ENCODE measurements at regions not wholly inside any gene's neighbourhood (a gene's known extent, or its start where the extent isn't known, plus 50 kb on each side); places are given as distances from the start of the nearest gene placed in this dataset.

- no peak for TF ChIP-seq GATA2 (IDR thresholded peaks at IDR 0.05; ENCODE audit: low read depth, low read length)
Observed at GRCh38 chr20:6558341-6558740, 209.1 kb upstream of the BMP2 start.

DNA sequence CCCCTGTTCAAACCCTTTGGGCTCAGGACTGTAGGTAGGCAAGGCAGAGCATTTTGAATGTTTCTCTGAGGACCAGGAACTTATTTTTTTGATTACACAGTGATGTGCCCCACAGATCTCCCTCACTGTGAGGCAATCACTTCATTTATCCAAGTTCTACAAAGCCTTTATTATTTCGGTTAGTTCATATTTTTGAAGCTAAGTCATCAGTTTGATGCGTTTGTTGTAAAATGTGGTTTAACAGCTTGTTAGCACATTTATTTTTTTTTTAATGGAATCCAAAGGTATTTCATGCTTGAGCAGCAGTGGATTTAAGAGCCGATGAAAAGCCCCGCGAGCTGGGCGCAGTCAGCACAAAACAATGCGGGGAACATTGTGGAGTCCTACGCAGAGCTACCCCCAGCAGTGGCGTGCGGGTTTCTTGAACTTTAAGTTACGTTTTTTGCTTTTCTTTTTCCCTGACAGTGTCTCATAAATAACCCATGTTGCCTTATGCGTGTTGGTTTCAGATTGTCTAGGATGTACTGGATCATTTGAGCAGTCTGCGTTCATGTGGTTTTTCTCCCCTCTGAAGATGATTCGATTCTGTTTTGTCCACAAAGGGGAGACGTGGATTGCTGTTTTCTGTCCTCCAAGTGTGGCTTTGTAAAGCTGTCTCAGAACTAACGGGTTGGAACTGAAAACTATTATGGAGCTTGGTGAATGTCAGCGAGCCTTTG is 233.6 kb upstream of the BMP2 start:
- TF ChIP-seq GATA2 (IDR thresholded peaks at IDR 0.05; ENCODE audit: low read depth, low read length) (no peak), GATA3 (IDR thresholded peaks at IDR 0.05; ENCODE audit: low read depth, low read length) (no peak)

- TF ChIP-seq GATA3 (IDR thresholded peaks at IDR 0.05; ENCODE audit: low read depth, low read length) (no peak), GATA2 (IDR thresholded peaks at IDR 0.05; ENCODE audit: low read depth, low read length) (no peak)
Observed at GRCh38 chr20:6533351-6533750, 234.1 kb upstream of the BMP2 start.

- no peak for TF ChIP-seq GATA2 (IDR thresholded peaks at IDR 0.05; ENCODE audit: low read depth, low read length)
- TF ChIP-seq GATA3 (IDR thresholded peaks at IDR 0.05; ENCODE audit: low read depth, low read length) = no peak
Observed at GRCh38 chr20:6530779-6531315, 236.6 kb upstream of the BMP2 start.

DNA sequence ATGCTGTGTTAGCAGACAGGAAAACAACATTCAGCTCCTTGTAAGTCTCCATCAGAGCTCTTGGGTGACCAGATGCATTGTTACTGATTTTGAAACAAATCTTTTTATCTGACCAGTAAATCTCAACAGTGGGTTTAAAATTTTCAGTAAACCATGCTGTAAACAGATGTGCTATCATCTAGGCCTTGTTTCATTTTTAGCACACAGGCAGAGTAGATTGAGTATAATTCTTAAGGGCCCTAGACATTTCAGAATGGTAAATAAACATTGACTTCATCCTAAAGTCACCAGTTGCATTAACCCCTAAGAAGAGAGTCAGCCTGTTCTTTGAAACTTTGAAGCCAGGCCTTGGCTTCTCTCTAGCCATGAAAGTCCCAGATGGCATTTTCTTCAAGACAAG is 237.2 kb upstream of the BMP2 start:
- TF ChIP-seq GATA2 (IDR thresholded peaks at IDR 0.05; ENCODE audit: low read depth, low read length) (no peak), GATA3 (IDR thresholded peaks at IDR 0.05; ENCODE audit: low read depth, low read length) (no peak)

- TF ChIP-seq GATA3 (IDR thresholded peaks at IDR 0.05; ENCODE audit: low read depth, low read length) (no peak), GATA2 (IDR thresholded peaks at IDR 0.05; ENCODE audit: low read depth, low read length) (no peak)
Observed at GRCh38 chr20:6525447-6526303, 241.8 kb upstream of the BMP2 start.

DNA sequence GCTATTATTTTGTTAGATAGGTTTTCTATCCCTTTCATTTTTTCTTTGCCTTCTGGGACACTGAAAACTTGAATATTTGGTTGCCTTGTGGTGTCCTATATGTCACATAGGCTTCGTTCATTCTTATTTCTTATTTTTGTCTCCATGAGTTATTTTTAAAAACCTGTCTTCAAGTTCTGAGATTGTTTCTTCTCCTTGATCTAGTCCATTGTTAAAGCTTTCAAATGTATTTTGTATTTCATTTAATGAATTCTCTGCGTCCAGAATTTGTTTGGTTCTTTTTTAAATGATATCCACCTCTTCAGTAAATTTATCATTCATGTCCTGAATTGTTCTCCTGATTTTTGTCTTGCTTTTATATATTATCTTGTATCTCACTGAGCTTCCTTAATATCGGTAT is 243.2 kb upstream of the BMP2 start:
- TF ChIP-seq GATA3 (IDR thresholded peaks at IDR 0.05; ENCODE audit: low read depth, low read length) = no peak
- TF ChIP-seq GATA2 (IDR thresholded peaks at IDR 0.05; ENCODE audit: low read depth, low read length) = no peak

- TF ChIP-seq GATA2 (IDR thresholded peaks at IDR 0.05; ENCODE audit: low read depth, low read length) = no peak
- no peak for TF ChIP-seq GATA3 (IDR thresholded peaks at IDR 0.05; ENCODE audit: low read depth, low read length)
Observed at GRCh38 chr20:6519556-6519955, 247.9 kb upstream of the BMP2 start.

GRCh38 chr20:6515261-6515660 is 252.2 kb upstream of the BMP2 start:
- no peak for TF ChIP-seq GATA3 (IDR thresholded peaks at IDR 0.05; ENCODE audit: low read depth, low read length)
- no peak for TF ChIP-seq GATA2 (IDR thresholded peaks at IDR 0.05; ENCODE audit: low read depth, low read length)

- TF ChIP-seq GATA3 (IDR thresholded peaks at IDR 0.05; ENCODE audit: low read depth, low read length) = no peak
- no peak for TF ChIP-seq GATA2 (IDR thresholded peaks at IDR 0.05; ENCODE audit: low read depth, low read length)
Observed at GRCh38 chr20:6513599-6513998, 253.9 kb upstream of the BMP2 start.

DNA sequence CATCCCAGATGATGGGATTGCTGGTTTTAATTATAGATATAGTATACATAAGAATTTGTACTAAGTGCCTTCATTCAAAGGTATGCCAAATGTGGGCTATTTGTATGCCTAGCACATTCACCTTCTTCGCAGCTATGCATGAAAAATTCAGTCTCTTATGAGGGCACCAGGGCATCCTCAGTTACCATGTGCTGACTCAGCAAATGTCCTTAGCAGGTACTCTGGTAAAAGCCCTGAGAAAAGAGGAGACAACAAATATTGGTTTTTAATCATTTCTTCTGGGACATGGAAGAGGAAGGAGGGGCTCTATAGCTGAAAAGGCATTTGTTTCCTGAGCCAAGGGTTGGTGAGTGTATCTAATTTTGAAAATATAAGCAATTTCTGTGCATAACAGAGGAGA is 258.1 kb upstream of the BMP2 start:
- TF ChIP-seq GATA2 (IDR thresholded peaks at IDR 0.05; ENCODE audit: low read depth, low read length) (no peak), GATA3 (IDR thresholded peaks at IDR 0.05; ENCODE audit: low read depth, low read length) (no peak)

- TF ChIP-seq GATA2 (IDR thresholded peaks at IDR 0.05; ENCODE audit: low read depth, low read length) = no peak
- no peak for TF ChIP-seq GATA3 (IDR thresholded peaks at IDR 0.05; ENCODE audit: low read depth, low read length)
Observed at GRCh38 chr20:6506906-6507305, 260.6 kb upstream of the BMP2 start.

GRCh38 chr20:6504826-6505225 is 262.7 kb upstream of the BMP2 start:
- no peak for TF ChIP-seq GATA3 (IDR thresholded peaks at IDR 0.05; ENCODE audit: low read depth, low read length)
- TF ChIP-seq GATA2 (IDR thresholded peaks at IDR 0.05; ENCODE audit: low read depth, low read length) = no peak

GRCh38 chr20:6504179-6504578 is 263.3 kb upstream of the BMP2 start:
- TF ChIP-seq GATA2 (IDR thresholded peaks at IDR 0.05; ENCODE audit: low read depth, low read length) = no peak
- TF ChIP-seq GATA3 (IDR thresholded peaks at IDR 0.05; ENCODE audit: low read depth, low read length) = no peak

GRCh38 chr20:6502999-6503398 is 264.5 kb upstream of the BMP2 start:
- TF ChIP-seq GATA3 (IDR thresholded peaks at IDR 0.05; ENCODE audit: low read depth, low read length) (no peak), GATA2 (IDR thresholded peaks at IDR 0.05; ENCODE audit: low read depth, low read length) (no peak)

Data from SH-SY5Y (cell line).